GF-D8 (cell line): ENCODE measurements at regions not wholly inside any gene's neighbourhood (a gene's known extent, or its start where the extent isn't known, plus 50 kb on each side); places are given as distances from the start of the nearest gene placed in this dataset.

Source experiments
- DNase-seq: peaks from one replicate; lab custom pipeline; 2025; lab: John Stamatoyannopoulos, UW

DNA sequence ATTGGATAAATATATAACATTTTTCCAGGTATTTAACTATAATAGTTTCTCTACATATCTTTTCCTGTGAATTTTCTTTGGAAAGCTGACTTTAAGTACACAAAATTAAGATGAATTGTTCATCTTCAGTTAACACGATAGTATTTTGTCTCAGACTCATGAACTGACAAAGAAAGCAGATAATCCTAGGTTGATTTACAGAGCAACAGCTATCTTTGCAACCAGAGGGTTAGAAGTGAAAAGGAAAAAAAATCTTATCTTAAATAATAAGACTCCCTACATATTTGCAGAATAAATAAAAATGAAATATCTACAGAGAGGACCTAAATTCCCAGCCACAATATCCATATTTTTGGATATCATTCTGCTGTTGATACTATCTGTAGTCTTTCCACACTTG lies 350.2 kb upstream of the GRM7 start:
- no peak for DNase-seq

DNA sequence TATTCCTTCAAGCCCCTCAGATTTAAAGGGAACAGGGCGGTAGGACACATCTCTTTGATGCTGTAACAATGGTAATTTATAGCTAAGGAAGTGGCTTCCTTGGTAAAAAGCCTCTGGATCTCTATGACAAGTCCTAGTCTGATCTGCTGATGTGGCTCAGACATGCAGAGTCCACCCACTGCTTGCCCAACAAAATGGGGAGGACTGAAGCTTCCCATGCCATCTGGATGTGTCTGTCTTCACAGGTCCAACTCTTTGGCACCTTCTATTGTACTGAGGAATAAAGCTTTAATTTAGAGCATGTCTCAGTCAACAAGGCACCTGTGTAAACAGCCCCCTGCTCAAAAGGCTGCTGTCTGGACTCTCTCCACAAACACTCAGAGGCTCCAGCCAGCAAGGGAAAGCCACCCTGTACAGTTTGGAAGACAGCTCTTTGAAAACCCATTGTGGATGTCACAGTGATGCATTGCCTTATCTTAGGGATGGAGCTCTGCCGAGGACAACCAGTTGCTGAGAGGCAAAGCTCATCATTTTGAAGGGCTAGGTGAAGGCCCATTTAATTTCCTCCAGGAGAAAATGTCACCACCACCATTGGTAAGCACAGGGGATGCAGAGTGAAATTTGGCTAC lies 348.6 kb upstream of the GRM7 start:
- DNase-seq = no peak

DNA sequence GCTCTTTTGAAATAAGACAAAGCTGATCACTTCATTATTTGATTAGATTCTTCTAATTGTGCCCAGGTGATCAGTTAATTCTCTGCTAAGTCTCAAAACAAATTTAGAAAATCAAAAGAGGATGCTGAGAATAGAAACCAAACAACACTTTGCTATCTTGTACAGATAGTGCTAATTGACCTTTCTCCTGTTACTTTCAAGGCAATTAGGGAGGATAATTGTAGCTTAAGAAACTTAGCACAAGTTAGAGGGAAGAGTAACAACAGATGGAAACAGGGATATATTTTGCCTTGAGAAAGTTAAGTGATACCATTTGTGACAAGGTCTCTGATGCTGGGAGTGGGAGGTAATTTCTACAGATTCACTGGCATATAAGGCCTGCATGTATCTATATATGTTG lies 344.8 kb upstream of the GRM7 start:
- no peak for DNase-seq

DNA sequence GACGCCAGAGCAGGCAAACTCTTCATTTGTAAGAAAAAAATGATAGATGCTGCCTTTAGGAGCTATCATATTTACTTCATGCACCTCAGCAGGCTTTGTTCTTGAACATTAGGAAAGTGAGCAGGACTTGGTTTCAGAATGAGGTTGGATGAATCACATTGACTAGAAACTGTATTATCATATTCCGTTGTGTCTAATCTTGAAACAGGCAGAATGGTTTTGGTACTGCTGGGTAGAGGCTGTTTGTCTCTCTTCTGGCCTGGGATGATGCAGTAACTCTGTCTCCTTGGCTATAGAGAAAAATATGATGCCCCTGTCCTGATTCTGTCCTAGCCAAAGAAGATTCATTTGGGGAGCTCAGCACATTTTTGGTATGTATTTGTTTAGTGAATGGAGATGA lies 344.2 kb upstream of the GRM7 start:
- no peak for DNase-seq

DNA sequence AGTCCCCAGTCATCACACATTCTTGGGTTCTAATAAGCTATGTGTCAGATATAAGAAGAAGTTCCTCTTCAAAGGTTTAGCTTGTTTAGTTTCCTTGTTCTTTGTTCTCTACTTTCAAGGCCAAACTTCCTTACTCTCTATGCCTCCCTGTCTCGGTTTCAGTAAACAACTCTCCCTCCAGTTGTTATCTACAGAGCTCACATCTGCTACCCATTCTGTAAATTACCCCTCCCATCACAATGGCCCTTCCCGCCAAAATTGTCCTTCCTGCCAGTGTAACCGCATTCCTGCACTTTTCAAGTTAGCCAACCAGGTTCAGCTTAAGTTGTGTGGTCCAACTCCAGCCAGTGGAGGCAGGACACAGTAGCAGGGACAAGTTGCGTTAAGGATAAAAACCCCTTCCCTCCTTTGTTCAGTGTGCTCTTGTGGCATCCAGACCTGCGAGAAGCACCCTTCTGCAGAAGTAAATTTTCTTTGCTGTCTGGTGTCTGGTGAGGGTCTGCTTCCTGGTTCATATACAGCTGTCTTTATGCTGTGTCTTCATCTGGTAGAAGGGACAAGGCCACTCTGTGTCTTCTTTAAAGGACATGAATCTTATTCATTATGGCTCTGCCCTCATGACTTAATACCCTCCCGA lies 342.1 kb upstream of the GRM7 start:
- no peak for DNase-seq

DNA sequence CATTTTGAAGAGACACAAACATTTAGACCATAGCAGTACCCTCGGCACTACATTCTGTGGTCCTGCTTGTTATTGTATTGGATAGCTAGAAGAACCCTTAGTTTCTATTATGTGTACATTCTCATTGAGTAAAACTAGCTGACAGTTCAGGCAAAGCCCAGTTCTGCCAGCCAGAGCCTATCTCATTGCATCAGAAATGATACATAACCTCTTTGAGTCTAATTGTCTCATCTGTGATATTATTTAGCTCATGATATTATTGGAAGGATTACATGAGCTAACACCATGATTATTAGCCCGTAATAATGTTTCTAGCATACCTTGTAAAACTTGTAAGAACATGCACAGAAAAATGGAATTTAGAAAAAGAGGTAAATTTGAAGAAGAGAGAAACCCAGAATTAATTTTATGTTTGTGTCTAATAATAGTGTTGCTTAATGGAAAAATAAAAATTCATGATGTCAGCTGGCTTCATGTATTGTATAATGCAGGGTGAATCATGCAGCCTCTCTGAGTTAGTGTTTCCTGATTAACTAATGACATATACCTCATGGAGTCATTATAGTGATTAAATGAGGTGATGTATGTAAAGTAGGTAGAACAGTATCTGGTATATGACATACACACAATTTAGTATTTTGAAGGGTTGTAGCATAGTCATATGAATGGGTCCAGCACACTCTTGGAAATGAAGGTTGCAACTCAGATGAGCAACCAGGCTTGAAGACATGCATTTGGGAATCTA lies 339.4 kb upstream of the GRM7 start:
- DNase-seq = no peak

DNA sequence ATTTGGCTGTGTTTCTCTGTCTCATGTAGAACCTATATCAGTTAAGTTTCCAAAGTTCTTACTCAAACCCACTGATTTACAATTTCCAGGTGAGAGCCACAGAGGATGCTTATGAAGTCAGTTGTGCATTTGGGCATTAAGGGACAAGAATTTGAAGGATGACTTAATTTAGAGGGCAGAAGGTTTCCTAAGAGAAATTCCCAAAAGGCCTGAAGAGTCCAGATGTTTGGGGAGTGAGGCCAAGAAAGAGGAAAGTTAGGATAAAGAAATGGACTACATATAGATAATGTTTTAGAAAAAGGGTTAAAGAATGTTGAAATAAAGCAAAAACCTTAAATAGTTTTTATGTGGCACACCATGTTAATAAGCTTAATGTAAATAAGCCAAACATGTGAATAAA lies 338.7 kb upstream of the GRM7 start:
- no peak for DNase-seq

DNA sequence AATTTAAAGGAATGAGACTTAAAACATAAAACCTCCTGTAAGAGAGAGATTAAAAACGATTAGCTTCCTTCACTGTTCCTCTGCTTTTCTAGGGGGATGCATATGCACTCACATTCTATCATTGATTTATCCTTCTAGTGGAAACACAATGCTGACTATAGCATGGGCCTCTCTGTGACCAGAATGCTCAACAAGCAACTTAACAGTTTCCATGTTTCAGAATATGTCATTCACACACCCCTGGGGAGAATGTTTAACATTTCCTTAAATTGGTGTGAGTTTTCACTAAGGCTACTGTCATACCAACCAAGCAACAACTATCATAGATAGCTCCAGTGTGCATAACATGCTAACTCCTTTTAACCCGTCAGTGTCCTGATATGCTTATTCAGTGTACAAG lies 337.9 kb upstream of the GRM7 start:
- no peak for DNase-seq

DNA sequence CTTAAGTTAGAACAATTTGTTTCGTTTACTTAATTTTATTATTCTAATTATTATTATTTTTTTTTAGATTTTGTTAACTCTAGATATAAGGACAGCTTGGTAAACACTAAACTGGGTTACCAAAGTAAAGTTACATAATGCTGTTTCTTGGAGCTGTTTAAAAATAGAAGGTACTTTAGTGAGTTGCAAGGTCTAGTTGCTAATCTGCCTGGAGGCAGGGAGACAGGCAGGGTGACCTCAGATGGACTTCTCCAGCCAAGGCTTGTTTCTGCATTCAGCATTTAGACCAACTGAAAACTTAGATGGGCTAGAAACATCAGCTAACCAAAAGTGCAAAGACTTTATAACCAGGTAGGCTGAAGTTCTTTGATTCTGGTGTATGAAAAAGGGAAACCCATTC lies 336.4 kb upstream of the GRM7 start:
- no peak for DNase-seq

DNA sequence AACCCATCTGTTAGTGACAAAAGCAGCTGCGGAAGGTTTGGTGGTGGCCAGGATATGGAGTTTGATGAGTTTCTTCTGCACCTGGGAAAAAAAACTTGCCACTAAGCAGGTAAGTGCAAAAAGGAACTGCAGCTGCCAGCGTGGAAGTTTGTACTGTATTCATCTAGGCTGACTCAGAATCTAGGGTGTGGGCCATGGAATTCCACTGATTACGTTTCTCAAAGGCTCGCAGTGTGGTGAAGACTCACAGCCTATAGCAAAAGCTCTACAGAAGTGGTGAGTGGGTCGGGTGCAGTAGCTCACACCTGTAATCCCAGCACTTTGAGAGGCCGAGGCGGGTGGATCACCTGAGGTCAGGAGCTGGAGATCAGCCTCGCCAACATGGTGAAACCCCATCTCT lies 334.6 kb upstream of the GRM7 start:
- DNase-seq = no peak

DNA sequence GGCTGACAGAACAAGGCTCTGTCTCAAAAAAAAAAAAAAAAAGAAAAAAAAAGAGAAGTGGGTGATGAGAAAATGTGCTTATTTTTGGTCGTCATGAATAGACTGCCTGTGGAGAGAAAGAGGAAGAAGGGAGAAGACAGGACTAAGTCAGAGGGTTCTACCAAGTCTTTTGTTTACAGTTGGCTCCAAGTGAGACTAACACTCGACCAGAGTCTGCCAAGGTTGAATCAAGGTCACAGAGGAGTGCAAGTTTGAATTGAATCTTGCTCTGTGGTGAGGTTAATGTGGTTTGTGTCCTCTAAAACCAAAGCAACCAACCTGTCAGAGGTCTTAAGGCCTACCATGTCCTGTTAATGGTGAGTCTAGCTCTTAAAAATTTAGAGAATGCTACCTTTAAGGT lies 334.1 kb upstream of the GRM7 start:
- peak; percentile 6 for DNase-seq

DNA sequence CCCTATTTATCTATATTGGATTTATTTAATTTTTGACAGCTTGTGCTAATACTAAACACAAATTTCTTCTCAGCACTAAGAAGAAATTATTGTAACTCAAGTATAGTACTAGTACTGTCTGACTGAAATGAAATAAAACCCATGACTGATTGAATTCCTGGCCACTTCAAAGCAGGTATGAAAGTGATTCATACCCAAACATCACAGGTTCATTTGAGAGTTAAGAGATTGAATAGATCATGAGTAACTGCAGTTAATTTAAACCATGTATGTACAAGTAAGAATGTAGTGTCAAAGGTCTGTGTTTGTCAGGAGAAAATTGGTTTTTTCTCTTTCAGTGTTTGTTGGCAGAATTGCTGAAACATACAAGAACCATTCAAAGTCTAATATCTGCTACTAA lies 332.0 kb upstream of the GRM7 start:
- no peak for DNase-seq

DNA sequence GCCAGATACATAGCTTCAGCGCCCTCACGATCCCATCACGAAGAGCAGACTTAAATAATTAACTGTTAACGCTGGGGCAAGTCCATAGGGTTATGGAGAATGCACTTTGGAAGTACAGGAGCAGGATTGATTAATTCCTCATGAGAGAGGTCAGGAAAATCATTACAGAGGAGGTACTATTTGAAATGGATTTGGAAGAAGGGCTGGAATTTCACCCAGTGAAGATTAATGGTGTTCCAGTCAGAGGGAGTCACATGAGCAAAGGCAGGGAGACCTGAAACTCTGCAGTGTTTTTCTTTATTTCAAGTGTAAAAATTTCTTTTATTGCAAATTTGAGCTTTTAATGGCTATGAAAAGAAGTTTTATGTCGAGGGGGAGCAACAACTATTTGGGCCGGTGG lies 329.8 kb upstream of the GRM7 start:
- DNase-seq = no peak

DNA sequence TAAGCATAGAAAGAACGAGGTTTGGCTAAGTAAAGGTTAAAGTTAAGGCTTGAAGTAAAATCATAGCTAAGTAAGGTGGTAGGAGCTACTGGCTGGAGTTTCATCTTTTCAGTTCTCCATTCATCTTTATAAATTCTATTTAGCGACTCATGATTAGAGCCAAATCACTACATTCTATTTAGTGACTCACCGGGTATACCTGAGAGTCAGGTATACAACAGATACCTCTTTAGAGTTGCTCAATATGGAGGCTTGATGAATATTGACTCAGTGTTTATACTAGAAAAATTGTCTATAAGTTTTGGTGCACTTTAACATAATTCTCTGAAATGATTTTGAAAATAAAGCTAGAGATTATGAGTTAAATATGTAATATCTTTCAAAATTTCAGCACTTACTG lies 328.8 kb upstream of the GRM7 start:
- DNase-seq = no peak

DNA sequence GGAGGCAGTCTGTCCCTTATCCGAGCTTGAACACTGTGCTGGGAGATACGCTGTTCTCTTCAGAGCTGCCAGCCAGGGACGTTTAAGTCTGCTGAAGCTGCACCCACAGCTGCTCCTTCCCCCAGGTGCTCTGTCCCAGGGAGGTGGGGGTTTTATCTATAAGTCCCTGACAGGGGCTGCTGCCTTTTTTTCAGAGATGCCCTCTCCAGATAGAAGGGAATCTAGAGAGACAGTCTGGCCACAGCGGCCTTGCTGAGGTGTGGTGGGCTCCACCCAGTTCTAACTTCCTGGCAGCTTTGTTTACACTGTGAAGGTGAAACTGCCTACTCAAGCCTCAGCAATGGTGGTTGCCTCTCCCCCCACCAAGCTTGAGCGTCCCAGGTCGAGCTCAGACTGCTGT lies 319.9 kb upstream of the GRM7 start:
- DNase-seq = no peak

DNA sequence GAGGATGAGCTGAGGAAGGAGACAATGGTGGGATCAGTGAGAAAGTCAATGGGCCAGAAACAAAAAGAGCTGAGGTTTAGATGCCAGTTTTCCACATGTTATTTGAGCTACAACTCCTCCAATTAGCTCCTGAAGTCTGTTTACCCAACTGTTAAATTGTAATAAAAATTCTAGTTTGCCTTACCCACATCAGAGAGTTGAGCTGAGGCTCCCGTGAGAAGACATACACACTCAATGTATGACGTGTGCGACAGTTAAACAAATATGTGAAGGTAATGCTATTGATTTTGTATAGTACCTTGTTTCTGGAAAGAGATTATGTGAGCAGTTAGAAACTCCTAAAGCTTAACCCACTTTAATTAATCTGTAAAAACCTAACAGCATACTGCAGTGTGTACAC lies 318.1 kb upstream of the GRM7 start:
- DNase-seq = no peak

DNA sequence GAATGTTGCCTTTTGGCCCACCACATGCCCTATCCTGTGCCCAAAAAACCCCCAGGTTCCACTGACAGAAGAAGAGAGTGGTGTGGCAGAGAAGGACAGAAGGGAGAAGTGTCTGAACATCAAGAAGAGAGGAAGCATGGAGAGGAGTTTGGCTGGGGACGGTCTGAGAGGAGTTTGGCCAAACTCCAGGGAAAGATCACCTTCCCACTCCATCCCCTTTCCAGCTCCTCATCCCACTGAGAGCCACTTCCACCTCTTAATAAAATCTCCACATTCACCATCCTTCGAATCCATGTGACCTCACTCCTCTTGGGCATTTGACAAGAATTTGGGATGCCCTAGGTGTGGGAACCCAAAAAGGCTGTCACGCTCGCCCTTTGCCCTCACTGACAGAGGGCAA lies 311.6 kb upstream of the GRM7 start:
- no peak for DNase-seq

DNA sequence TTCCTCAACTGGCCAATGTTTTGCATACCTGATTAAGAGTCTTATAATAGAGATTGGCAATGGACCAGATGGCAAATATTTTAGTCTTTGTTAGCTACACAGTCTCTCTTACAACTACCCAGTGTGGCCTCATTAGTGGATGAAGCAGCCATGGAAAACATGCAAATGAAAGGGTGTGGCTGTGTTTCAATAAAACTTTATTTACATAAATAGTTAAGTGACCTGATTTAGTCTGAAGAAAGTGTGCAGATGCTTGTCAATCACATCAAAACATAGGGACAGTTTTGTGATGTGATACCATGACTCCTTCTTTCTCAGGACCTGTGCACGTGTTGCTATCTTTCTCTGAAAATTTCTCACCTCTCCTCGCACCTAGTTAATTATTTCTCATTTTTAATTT lies 309.8 kb upstream of the GRM7 start:
- DNase-seq = no peak

DNA sequence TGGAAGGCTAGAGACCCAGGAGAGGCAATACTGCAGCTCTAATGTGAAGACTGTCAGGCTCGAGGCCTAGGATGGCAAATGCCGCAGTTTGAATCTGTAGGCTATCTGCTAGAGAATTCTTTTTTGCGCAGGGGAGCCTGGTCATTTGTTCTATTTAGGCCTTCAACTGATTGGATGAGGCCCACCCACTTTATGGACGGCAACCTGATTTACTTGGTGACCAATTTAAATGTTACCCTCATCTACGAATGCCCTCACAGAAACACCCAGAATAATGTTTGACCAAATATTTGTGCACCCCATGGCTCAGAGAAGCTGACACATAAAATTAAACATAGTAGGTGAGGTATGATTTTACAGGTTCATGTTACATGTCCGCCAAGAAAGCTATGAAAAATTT lies 300.7 kb upstream of the GRM7 start:
- no peak for DNase-seq

DNA sequence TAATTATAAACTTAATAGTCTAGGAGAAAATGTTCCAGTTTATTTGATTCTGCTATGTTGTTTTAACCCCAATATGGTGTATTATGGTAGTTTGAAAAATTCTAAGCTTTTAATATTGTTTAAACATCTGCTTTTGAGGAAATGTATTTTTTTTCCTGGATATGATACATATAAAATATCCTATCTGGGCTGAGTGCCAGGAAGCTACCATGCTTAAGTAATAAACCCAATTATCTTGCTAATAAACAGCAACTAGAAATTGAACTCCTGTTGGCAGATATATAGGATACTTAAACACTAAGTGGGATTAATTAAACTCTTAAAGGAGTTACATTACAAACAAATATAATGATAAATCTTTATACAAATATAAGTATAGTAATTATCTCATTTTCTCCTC lies 293.7 kb upstream of the GRM7 start:
- DNase-seq = no peak

DNA sequence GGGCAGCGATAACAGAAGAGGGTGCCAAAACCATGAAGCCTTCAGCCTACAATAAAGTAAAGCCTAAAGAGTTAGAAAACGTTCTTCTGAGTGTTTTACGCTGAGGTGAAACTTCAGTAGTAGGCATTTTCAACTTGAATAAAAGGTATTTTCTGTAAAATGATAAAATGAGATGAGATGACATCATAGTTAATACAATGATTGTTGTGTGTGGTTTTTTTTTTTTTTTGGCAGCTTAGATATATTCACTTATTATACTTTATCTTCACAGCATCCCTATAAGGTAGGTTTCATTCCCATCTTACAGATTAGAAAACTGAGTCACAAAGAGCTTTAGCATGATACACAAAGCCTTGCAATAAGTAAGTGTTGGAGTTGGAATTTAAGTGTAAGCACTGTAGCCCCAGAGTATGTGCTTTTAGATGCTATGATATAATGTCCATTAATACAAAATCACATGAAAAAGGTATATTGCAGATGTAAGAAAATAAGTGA lies 291.9 kb upstream of the GRM7 start:
- no peak for DNase-seq

DNA sequence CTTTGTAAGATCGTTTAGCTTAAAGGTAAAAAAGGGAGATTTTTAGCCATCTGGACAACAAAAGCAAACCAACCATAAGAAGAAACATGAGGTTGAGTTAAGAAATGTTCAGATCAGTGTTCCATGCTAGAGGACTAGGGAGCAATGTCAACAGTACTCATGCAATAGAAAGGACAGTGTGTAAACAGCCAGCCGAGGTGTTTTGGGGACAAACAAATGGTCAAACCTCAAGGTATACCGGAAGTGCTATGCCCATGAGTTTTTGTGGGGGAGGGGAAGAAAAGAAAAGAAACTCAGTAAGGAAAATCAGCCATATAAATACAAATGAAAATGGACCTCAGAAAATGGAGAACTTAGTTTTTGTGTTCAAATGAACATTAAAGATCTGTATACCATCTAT lies 289.5 kb upstream of the GRM7 start:
- DNase-seq = no peak

DNA sequence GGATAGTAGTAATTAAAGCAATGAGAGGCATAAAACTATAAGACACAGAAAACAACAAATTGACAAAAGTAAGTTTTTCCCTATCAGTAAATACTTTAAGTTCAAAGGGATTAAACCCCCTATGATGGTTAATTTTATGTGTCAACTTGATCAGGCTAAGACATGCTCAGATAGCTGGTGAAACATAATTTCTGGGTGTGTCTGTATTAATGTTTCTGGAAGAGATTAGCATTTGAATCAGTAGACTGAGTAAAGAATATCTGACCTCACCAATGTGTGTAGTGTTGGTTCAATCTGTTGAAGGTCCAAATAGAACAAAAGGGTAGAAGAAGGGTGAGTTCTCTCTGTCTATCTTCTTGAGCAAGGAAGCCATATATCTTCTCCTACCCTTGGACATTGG lies 283.3 kb upstream of the GRM7 start:
- DNase-seq = no peak

DNA sequence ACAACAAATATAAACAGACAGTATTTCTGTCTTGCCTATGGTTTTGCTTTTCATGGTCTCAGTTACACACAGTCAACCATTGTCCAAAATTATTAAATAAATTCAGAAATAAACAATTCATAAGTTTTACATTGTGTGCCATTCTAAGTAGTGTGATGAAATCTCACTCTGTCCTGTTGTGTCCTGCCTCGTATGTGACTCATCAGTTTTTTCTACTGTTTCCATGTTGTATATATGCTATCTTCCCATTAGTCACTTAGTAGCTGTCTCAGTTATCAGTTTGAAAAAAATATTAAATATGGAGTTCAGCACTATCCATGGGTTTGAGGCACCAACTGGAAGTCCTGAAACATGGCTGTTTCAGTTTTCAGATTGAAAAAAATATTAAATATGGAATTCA lies 282.4 kb upstream of the GRM7 start:
- no peak for DNase-seq
